HG03575 (cell line): ENCODE measurements at regions not wholly inside any gene's neighbourhood (a gene's known extent, or its start where the extent isn't known, plus 50 kb on each side); places are given as distances from the start of the nearest gene placed in this dataset.

ENCODE experiments used
- ATAC-seq: cut with Tn5 transposase; IDR thresholded peaks from one replicate; pipeline ENCODE4 v1.9.1; 2021; ENCODE audit not compliant: unreplicated experiment, insufficient number of reproducible peaks, low FRiP score; ENCODE audit errors: extremely low read depth

GRCh38 chr22:49255741-49256318, 571.8 kb downstream of the BRD1 start:
- ATAC-seq = no peak

- no peak for ATAC-seq
Observed at GRCh38 chr22:49255154-49255553, 572.5 kb downstream of the BRD1 start.

- ATAC-seq = no peak
Observed at GRCh38 chr22:49253656-49254055, 574.0 kb downstream of the BRD1 start.

DNA sequence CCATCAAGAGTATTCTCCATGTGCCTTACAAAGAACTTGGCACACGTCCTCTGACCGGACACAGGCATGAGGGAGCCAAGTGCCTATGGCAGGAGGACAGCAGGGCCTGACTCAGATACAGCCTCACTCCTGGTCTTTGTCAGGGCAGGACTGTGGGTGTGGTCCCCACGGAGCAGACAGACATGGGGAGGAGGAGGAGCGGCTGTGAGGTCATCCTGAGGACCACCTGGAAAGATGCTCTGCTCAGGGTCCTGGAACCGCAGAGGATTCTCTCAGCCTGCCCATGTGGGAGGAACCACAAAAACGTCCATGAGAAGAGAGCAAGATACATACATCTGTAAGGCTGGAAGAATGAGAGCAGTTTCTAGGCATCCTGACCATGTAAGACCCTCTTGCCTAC, 576.3 kb downstream of the BRD1 start:
- no peak for ATAC-seq

DNA sequence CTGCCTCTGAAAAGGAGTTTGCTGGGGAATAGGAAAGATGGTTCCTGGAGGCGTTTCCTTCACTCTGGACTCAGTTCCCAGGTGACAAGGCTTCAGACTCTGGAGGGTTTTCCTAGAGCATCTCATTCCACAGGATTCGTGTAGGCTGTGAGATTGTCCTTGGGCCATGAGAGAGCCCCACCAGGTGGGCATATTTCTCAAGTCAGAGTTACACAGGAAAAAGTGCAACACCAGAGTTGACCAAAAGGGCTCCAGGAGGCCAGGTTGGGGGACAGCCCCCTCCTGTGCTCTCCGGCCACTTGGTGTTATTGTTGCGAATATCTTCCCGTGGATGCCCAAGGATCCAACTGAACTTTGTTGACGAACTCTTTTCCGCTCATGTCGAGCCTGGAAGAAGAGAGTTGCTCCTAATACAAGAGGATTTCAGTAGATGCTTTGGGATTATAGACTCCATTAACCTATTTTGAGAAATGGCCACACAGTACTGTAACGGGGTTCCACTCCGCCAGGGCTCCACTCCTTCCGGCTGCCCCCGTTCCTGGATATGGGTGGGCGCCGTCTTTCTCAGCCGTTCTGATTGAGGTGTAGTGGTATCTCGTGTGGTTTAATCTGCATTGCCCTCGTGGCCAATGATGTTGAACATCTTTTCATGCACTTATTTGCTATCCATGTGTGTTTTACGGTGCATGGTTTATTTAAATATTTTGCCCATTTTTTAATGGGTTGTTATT, 580.3 kb downstream of the BRD1 start:
- ATAC-seq = no peak

DNA sequence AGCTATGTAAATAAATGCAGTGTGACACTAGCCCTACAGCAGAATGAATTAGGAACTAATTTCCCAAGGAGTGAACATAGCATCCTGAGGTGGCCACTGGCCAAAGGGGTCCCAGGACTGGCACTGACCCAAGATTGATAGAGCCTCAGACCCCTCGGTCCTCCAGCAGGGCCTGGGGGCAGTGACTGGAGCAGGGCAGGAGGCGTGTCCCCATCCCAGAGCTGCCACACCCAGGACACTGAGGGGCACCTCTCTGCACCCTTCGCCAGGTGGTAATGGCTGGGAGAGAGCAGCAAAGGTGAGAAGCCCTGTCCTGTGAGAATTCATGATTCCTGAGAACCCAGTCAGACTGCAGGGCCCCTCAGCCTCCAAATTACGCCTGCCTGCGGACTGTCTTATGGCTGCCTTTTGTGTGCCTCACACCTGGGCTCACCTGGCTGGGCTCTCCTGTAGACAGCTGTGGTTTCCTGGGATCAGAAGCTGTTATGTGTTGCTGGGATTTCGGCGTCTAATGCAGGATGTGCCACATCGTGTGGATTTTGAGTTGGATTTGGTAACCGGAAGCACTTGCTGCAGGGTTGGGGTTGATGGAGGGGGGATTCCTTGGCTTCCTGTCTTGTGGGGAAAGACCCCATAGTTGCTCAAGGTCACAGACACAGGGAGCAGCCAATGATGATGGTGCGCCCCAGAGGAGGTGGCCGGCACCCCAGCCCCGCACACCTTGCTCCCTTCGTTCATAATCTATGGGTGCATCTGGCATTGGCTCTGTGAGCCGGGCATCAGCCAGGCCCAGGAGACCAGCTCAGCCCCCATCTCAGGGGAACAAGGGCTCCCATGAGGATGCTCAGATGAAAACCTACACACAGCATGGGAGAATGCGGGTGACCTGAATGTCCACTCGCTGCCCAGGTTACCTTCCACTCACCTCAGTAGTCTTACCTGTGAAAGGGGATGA, 582.9 kb downstream of the BRD1 start:
- no peak for ATAC-seq

GRCh38 chr22:49243965-49244364, 583.7 kb downstream of the BRD1 start:
- ATAC-seq = no peak

- ATAC-seq = no peak
Observed at GRCh38 chr22:49243335-49243734, 584.3 kb downstream of the BRD1 start.

GRCh38 chr22:49242480-49242879, 585.2 kb downstream of the BRD1 start:
- ATAC-seq = no peak

- ATAC-seq = no peak
Observed at GRCh38 chr22:49241174-49241851, 586.4 kb downstream of the BRD1 start.

DNA sequence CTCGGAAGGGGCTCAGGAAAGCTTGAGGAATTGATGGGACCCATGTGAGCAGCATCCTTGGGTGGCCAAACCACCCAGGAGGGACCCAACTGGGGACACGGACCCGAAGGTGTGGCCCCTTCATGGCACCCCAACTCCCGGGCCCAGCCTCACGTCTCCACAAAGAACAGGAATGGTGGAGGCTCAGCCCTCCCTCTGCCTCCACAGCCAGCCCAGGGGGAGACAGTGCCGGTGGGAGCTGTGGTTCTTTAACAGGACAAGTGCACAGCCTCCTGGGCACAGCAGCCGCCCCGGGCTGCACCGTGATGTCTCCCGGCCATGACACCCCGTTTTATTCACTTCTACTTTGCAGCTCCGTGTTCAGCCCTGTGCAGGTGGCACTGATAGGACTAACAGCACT, 587.2 kb downstream of the BRD1 start:
- ATAC-seq = no peak

DNA sequence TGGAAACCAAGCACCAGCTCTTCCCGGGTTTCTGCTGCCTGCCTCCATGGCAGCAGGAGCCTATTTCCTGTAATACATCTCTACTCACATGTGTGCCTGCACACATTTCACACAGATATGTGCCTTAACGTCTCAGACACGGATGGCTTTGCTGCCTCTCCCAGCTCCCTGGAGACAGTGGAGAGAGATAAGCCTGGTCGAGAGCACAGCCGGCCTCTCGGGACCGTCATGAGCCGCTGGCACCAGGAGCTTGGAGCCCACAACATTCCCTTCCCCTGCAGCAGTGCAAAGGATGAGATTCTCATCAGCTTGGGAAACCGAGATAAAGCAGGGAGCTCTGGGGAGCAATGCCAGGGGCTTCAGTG, 587.7 kb downstream of the BRD1 start:
- no peak for ATAC-seq

DNA sequence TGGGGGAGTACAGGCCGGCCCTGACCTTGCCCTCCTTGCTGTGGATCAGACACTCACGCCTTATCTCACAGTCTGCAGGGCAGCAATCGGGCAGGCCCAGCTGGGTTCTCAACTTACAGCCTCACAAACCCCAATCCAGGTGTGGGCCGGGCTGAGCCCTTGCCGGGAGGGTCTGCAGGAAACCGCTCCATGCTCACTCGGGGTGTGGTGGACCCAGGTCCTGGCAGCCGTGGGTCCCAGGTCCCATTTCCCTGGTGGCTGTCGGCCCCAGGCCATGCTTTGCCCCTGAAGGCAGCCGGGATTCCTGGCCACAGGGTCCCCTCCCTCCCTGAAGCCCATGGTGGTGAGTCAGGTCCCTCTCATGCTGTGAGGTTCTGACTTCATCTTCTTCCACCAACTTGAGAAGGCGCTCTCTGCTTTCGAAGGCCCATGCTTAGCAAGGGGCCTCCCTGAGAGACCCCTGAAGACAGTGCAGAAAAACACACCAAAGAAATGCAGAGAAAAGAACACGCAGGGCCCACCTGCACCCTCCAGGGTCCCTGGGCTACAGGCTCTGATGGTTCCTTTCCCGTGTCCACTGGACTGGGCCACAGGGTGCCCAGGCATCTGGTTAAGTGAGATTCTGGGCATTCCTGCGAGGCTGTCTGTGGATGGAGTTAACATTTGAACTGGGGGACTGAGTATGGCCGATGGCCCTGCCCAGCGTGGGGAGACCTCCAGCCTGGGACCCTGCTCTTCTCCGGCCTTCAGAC, 588.2 kb downstream of the BRD1 start:
- ATAC-seq = no peak

- no peak for ATAC-seq
Observed at GRCh38 chr22:49238181-49239141, 589.2 kb downstream of the BRD1 start.

- ATAC-seq = no peak
Observed at GRCh38 chr22:49237703-49238102, 590.0 kb downstream of the BRD1 start.

DNA sequence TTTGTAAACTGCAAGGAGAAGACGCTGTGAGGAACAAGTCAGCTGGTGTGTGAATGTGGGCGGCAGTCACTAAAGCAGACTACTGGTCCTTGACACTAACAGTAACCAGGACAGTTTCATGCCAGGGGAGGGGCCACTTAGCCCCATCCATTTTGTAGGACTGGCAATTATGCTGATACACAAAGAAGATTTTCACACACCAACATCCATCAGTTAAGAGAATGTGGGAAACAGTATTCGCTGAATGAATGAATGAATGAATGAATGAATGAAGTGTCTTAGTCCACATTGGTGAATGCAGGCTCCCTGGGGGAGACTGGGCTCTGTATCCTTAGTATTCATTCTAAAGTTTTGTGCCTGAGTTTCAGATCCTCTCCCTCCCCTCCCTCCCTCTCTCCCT, 590.4 kb downstream of the BRD1 start:
- ATAC-seq = no peak

DNA sequence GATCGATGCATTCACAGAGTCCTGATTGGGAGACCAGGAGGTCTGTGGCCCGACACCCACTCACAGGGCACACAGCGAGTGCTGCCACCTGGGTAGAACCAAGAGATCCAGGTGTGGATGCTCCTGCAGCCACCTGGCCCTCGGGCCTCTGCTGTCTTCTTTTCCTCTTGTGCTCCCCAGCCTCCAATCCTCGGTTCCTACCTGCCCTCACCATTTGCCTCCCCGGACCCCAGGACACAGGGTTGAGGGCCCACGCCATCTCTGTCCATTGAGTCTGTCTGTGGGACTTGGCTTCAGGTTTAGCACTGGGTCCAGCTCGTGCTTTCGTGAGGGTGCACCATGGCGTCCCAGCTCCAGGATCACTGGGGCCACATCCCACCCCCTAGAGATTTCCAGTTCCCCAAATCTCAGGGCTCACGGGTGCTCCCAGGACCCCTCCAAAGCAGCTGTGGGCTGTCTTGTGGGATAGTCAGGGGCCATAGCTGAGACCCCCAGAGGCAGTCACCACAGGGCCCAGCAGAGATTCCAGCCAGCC, 591.1 kb downstream of the BRD1 start:
- no peak for ATAC-seq
